ENCODE measurements at regions not wholly inside any gene's neighbourhood (a gene's known extent, or its start where the extent isn't known, plus 50 kb on each side); places are given as distances from the start of the nearest gene placed in this dataset.

DNA sequence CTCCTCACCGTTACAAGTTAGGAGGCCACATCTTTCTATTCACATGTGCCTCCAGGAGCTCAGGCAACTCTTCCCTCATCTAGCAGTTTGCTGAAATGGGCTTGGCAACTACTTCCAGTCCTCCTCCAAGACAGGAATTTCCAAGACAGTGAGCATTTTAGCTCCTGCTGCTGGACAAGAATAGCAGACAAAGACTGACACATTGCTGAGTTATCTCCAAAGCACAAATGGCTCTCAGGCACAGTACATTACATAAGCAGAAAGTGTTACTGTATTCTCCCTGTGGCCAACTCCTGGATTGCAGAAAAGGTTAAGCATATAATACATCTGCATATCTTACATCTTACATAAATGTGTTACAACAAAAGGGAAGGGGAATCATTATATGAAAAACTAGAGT, 83.2 kb upstream of the POU2AF2 start:
- Histone ChIP-seq H2BK12ac (ENCODE audit: insufficient read length, low read depth, low read length) (no peak overlapping the region), H4K5ac (ENCODE audit: insufficient read length, low read depth, low read length) (no peak overlapping the region), H2AK5ac (ENCODE audit: insufficient read length, low read length) (no peak overlapping the region), H3K9ac (ENCODE audit: extremely low read depth, insufficient read length, low read length) (no peak overlapping the region), H2BK5ac (ENCODE audit: insufficient read length, low read length) (no peak overlapping the region), H3K27me3 (ENCODE audit: insufficient read depth, low read length) (no peaks in the 10 kb centered on the region), H4K20me1 (ENCODE audit: control insufficient read depth, insufficient read depth, insufficient read length) (no peaks in the 10 kb centered on the region), H3K79me1 (ENCODE audit: insufficient read depth, low read depth, low read length, poor library complexity, severe bottlenecking) (no peaks in the 10 kb centered on the region), H2AFZ (ENCODE audit: low read length) (no peak overlapping the region), H3K4ac (ENCODE audit: low read depth, low read length) (no peak overlapping the region), H3K27ac (ENCODE audit: insufficient read length, low read depth, low read length) (no peak overlapping the region), H3K4me2 (ENCODE audit: insufficient read depth, insufficient read length, low read length) (no peak overlapping the region), H2BK20ac (ENCODE audit: low read depth, low read length, poor library complexity, severe bottlenecking) (no peak overlapping the region), H2BK120ac (ENCODE audit: low read depth, low read length, poor library complexity, severe bottlenecking) (no peak overlapping the region), H4K91ac (ENCODE audit: insufficient read length, low read depth, low read length) (no peak overlapping the region), H3K56ac (ENCODE audit: insufficient read length, low read depth, low read length) (no peak overlapping the region), H3K14ac (ENCODE audit: insufficient read depth, low read length) (no peak overlapping the region), H3K23ac (ENCODE audit: insufficient read length, low read depth, low read length) (no peak overlapping the region), H3K79me2 (ENCODE audit: insufficient read depth, low read length) (no peaks in the 10 kb centered on the region), H3T11ph (ENCODE audit: low read length) (no peak overlapping the region), H3K23me2 (ENCODE audit: insufficient read length, low read depth, low read length, poor library complexity, severe bottlenecking) (no peaks in the 10 kb centered on the region), H3K18ac (ENCODE audit: insufficient read length, low read depth, low read length) (no peak overlapping the region), H3K9me3 (ENCODE audit: control insufficient read depth, low read depth, low read length) (no peaks in the 10 kb centered on the region), H4K8ac (replicated peaks; ENCODE audit: insufficient read length, low read depth, low read length) (no peak overlapping the region), H2BK15ac (ENCODE audit: low read depth, low read length) (no peak overlapping the region), H3K4me1 (ENCODE audit: insufficient read depth, low read length) (no peaks in the 10 kb centered on the region)
- H3K9me3 Mint-ChIP-seq: no peaks in the 10 kb centered on the region
- no peak overlapping the region for H3K4me3 Mint-ChIP-seq
- TF ChIP-seq, protein P1, sequence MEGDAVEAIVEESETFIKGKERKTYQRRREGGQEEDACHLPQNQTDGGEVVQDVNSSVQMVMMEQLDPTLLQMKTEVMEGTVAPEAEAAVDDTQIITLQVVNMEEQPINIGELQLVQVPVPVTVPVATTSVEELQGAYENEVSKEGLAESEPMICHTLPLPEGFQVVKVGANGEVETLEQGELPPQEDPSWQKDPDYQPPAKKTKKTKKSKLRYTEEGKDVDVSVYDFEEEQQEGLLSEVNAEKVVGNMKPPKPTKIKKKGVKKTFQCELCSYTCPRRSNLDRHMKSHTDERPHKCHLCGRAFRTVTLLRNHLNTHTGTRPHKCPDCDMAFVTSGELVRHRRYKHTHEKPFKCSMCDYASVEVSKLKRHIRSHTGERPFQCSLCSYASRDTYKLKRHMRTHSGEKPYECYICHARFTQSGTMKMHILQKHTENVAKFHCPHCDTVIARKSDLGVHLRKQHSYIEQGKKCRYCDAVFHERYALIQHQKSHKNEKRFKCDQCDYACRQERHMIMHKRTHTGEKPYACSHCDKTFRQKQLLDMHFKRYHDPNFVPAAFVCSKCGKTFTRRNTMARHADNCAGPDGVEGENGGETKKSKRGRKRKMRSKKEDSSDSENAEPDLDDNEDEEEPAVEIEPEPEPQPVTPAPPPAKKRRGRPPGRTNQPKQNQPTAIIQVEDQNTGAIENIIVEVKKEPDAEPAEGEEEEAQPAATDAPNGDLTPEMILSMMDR (conservative IDR thresholded peaks at IDR 0.05): no peak
- no CpG with 5 or more reads among the region's 1 CpG for WGBS (ENCODE audit: extremely low coverage, insufficient read length, low lambda C conversion rate)
- DNase-seq: no peak
- H3K27me3 Mint-ChIP-seq (ENCODE audit: low read depth): no peaks in the 10 kb centered on the region
- H3K4me1 Mint-ChIP-seq: peaks cover 0 to 3% of the 10 kb centered on the region in 2 experiments; a peak in 1 of 4 replicates
- H3K36me3 Mint-ChIP-seq (ENCODE audit: insufficient read depth in 1 of 3, low read depth in 3 of 3): no peaks in the 10 kb centered on the region
- H3K27ac Mint-ChIP-seq: peak overlapping the region in 1 of 3 experiments; percentile 5; a peak in 1 of 7 replicates
